ENCODE measurements at regions not wholly inside any gene's neighbourhood (a gene's known extent, or its start where the extent isn't known, plus 50 kb on each side); places are given as distances from the start of the nearest gene placed in this dataset.

DNA sequence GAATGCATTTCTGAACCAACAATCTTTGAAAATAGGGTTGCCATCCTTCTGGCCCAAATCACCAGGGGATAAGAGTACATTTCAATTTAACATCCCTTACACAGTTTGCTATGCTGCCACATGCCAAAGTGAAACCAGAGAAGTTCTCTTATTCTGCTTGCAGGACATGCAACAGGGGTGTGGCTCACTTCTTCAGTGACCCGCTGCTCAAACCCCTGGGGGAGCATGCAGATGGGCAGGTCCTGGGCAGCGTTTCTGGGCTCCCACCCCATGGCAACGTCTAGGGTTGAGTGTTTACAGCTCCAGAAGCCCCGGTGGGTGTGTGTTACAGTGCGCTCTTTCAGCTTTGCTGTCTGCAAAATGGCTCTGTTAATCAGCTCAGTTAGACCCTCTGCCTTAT is 1306.3 kb upstream of the TMEM132C start:
- TF ChIP-seq, protein P1, sequence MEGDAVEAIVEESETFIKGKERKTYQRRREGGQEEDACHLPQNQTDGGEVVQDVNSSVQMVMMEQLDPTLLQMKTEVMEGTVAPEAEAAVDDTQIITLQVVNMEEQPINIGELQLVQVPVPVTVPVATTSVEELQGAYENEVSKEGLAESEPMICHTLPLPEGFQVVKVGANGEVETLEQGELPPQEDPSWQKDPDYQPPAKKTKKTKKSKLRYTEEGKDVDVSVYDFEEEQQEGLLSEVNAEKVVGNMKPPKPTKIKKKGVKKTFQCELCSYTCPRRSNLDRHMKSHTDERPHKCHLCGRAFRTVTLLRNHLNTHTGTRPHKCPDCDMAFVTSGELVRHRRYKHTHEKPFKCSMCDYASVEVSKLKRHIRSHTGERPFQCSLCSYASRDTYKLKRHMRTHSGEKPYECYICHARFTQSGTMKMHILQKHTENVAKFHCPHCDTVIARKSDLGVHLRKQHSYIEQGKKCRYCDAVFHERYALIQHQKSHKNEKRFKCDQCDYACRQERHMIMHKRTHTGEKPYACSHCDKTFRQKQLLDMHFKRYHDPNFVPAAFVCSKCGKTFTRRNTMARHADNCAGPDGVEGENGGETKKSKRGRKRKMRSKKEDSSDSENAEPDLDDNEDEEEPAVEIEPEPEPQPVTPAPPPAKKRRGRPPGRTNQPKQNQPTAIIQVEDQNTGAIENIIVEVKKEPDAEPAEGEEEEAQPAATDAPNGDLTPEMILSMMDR (IDR thresholded peaks at IDR 0.05), result no peak
- no peak for TF ChIP-seq POLR2A (IDR thresholded peaks at IDR 0.05)

All from heart left ventricle (tissue), 13 donors.